ENCODE measurements at regions not wholly inside any gene's neighbourhood (a gene's known extent, or its start where the extent isn't known, plus 50 kb on each side); places are given as distances from the start of the nearest gene placed in this dataset.

DNA sequence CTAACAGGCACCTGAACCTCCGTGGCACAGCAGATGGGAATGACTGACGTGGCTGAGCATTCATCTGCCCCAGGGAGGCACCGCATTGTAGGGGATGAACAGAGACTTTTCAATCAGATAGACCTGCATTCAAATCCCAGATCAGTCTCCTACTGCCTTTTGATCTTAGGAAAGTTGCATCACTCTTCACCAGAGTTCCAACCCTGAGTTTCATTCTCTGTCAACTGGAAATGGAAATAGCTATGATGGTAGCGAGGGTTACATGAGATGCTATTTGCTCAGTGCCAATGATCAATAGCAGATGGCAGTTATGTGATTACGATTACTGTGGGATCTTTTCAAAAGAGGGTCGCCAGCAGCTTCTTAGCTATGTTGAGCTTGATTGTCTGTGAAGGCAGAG, 189.3 kb upstream of the RFC3 start:
- DNase-seq (ENCODE audit: low read depth), result no peak

DNA sequence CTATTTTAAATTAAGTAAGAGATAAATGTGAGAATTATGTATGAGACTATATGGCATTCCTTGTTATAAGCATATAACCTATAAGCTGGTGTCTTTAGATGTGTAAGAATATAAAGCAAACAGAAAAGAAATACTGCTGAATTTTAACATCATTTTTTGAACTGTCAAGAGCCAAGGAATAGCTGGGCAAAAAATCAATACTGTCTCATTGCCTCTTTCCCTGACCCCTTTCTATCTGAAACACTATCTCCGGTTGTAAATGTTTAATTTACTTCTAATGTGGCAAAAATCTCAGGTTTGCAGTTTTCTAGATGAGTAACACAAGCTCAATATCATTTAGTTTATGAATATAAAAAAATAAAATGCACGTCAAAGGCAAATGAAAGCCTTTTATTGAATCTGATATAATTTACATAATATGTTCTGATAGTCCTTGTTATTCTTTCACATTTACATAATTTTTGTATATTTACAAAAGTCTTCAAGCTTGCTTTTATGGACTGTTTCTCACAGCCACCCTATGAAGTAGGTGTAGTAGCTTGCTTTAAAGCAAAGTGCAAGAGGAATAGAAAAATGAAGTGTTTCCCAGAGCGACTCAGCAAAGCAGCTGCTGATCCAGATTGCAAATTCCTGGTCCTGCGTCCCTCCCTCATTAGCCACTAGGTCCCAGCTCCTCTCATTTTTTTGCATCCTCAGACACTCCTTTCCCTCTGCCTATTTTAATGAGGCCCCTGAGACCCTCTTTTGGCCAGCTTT, 188.2 kb upstream of the RFC3 start:
- DNase-seq (ENCODE audit: low read depth), result no peak

DNA sequence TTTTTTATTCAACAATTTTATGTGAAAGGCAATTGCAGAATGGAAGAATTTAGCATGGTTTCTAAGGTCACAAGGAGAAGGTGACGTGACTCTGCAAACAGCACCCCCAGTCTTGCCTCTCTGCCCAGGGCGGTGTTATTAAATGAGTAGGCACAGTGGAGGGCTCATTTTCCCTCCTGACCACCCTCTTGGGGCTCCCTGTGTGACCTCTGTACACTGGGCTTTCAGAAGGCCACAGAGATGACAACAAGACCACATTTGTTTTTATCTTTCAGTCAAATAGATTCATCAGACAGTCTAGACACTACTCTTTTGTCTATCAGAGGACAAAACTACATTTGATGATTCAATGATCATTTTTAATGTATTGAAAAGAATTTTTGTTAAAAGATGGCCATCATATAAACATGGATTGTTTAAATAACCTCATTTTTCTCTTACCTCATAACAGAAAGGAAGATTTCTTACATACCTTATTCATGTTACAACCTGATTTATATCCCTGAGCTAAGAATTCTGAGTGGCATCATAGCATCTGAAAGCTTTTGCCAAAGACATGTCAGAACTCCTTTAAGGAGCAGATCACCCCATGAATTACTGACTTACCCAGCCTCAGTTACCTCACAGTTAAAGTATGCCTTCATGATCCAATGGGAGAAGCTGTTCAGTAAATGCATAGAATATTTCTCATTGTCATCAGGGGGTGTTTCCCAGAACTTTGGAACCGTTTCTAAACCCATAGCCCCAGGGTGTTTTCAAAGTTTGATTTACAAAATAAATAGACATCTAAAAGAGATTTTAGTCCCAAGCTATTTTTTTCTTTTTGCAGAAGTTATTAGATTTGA, 184.0 kb upstream of the RFC3 start:
- DNase-seq (ENCODE audit: low read depth), result no peak

DNA sequence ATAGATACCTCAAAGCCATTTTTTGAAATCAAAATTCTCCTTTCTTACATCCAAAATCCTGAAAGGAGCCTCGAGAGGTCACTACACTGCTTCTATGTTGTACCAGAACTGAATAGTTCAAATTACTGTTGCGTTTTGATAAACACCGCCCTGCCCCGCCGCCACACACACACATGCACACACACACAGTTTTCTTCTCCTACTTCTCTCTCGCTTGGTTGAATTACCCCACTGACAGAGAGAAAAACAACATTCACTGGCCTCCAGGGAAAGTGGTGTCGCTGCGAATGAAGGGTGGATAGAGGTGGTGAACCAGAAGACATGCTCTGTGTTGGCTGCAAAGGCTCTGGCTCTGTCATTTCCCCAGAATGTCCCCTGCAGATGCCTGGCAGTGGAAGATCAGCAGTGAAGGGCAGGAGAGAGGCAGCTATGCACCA, 183.4 kb upstream of the RFC3 start:
- DNase-seq (ENCODE audit: low read depth), result no peak

DNA sequence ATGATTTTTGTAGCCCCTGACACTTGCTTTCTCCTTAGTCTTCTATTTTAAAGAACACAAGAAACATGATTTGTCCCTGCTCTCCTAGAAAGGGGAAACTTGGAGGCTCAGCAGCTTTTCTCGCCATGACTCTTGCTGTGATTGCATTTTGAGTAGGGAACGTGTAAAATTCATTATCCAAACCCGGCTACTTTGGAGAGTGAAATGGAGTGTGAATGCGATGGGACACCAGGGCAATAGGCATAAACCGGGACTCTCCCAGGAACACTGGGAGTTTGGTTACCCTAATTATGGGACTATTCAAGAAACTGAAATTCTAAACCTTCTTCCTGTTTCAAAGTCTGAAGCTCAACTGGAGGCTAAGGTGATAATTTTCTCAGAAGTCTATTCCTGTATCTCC, 181.7 kb upstream of the RFC3 start:
- no peak for DNase-seq (ENCODE audit: low read depth)

DNA sequence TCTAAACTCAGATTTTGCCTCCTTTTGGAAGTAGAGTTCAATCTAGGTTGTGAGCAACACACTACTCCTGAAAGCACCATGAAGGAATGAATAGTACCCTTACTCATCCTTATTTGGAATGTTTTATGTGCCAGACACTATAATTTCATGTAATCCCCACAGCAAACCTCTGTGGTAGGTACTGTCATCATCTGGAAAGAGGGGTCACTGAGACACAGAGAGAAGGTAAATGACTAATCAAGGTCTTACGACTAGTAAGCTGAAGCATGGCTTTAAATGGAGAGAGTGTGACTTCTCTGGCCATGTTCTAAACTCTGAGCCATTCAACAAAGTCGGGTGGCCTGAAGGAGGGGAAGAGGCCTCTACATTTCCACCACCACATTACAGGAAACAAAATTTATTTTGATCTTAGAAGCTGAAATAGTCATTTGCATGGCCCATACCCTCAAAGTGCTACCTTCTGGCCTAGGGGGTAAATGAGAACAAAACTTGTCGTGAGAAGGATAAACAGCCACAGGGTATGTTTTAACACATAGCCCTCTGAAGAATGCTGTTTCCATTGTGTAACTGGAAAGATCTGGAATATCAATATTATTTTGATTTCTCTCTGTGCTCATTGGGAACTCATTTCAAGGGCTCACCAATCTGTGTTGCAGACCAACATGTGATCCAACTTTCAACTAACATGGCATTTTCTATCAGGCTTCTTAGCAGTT, 180.8 kb upstream of the RFC3 start:
- no peak for DNase-seq (ENCODE audit: low read depth)

DNA sequence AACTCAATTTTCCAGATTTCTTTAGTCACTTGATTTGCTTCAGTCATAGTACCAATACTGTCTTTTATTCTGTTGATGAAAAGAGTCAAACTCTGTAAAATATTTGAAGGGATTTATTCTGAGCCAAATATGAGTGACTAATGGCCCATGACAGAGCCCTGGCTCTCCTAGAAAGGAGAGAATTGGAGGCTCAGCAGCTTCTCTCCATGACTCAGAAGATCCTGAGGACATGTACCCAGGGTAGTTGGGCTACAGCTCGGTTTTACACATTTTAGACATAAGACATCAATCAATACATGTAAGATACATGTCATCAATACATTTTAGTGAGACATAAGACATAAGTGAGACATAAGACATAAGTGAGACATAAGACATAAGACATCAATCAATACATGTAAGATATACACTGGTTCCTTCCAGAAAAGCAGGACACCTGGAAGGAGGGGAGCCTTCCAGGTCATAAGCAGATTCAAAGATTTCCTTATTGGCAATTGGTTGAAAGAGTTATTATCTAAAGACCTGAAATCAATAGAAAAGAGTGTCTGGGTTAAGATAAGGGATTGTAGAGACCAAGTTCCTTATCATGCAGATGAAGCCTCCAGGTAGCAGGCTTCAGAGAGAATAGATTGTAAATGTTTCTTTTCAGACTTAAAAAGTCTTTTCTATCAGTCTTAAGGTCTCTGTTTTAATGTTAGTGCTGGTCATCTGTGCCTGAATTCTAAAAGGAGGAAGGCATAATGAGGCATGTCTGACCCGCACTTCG, 179.8 kb upstream of the RFC3 start:
- no peak for DNase-seq (ENCODE audit: low read depth)

DNA sequence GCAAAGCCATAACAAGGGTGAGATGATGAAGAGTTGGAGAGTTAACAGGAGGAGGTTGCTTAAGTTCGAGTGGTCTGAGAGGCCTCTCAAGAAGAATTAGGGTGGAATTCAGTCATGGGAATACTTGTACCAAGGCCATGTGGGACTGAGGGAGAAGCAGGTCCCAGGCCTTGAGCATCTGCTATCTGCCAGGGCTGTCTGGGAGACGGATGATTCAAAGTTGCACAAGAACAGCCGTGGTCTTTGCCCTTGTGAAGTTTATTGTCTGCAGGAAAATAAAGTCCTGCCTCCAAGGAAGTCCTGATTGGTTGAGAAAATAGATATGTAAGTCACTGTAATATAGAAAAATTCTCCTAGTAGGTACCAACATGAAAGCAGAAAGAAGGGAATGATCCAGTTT, 178.8 kb upstream of the RFC3 start:
- no peak for DNase-seq (ENCODE audit: low read depth)

DNA sequence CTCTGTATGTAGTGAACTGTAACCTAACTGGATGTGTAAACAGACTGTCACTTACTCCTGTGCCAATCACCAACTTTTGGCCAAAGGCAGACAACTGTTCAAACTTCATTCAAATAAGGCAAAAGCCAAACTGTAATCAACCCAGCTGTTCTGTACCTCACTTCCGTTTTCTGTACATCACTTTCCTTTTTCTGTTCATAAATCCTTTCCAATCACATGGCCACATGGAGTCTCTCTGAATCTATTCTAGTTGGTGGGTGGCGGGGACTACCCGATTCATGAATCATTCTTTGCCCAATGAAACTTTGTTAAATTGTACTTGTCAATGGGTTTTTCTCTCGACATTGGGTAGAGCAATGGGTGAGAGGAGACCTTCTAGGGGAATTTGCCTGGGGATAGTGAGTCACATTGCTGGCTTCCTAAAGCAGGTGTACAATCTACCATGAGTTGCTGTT, 178.3 kb upstream of the RFC3 start:
- DNase-seq (ENCODE audit: low read depth), result peak; percentile 31

DNA sequence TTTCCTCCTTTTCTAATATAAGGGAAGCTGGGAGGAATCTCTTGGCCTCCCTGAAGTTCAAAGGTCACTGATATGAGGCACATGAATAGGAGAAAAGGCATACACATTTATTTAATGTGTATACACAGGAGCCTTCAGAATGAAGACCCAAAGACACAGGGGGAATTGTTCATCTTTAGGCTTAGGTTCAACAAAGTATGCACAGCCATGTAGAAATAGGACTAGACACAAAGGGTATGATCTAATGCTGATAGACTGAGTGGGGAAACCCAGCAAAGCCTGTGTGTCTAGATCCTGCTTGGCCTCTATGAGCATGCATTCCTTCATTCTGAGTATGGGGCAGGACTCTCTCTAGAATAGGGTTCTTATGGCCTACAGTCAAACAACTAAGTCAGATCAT, 177.1 kb upstream of the RFC3 start:
- DNase-seq (ENCODE audit: low read depth), result no peak

DNA sequence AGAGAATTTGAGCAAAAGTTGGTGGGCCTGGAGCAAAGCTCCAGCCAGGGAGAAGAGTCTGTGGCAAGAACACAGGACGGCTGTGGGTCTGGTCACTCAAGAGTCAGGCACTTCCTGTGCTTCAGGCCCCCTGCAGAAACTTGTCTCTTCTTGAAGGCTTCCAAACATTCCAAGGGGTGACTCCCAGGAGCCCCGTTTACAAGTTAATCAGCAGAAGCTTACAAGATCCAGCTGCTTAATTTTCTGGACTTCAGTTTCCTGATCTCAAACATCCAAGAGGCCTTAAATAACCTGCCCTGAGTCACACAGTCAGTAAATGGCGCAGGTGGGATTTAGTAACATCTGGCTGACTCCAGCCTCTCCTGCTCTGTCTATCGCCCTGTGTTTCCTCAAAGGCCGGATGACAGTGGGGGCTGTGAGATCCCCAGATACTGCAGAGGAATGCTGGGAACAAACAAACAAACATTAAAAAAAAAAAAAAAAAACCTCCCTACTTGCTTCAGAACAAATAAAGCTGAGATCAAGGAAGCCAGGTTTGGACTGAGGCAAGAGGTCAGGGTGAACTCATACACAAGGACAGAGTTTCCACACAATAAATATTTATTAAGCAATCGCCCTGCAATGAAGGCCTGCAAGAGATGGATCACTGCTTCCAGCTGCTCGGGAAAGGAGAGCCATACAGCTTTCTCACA, 175.4 kb upstream of the RFC3 start:
- DNase-seq (ENCODE audit: low read depth), result no peak

DNA sequence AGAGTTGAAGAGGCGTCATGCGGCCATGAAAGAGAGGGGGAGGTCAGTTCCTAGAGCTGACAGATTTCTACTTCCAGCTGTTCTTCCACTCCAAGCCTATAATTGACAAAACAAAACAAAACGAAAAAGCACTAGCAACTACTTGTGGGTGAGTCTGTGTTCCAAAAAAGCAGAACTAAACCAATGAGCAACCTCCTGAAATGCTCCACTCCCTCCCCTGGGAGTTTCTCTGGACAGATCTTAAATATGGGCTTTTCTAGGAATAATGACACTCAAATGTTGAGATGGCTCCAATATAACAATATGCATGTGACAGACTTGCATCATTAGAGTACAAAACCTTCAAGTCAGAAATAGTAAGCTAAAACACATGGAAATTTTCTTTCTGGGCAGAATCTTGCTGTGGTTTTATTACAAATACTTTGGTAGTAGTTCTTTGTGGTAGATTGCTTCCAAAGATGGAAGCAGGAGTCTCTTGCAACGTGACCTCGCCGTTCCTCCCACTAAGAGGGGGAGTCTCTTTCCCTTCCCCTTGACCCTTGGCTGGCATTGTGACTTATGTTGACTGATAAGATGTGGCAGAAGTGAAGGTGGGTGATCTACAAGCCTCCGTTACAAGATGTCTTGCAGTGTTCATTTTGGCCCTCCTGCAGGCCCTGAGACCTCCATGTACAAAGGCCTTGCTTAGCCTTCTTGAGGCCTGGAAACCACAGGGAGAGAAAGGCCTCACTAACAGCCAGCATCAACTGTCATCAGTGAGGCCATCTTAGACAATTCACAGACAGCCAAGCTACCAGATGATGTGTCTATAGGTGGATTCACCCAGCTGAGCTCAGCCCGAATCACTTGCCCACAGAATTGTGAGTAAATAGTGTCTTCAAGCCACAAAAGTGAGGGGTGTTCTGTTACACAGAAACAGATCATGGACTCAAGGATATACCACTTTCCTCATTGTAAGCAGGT, 173.1 kb upstream of the RFC3 start:
- no peak for DNase-seq (ENCODE audit: low read depth)

DNA sequence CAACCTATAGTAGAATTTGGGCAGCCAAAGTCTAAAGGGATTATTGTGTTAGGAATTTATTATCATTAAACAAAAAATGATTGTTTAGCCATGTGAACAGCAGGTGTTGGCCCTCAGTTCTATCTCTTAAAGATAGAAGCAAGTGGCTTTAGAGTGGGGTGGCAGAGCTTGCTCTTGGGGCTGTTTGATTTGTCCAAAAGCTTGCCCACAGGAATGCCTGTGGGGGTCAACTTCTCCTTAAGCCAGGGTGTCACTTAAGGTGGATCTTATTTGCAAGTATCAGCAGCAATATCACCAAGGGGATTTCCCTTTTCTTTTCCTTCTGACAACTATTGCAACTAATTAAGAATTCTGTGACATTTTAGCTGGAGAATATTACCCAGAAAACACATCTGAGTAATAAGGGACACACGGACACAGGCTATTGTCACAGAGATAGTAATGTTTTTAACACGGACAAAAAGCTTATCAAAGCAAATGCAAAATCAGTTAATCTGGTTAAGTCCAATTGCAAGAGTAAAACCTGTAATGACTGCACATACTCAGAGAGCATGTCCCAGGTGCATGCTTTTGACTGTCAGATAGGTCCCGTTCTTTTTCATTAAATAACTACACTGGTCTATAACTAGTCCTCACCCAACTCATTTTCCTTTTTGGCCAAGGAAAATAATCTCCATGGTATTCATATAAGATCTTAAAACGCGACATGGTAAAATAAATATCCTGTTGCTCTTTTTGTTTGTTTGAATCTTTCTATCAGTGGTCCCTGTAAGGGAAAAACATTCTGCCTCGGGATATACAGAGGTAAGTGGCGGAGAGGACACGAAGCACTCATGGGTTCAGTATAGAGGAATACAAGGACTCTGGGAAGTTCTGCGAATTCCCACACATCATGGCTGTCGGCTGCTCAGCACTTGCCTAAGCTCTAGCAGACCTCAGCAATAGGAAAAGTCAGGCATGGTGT, 172.1 kb upstream of the RFC3 start:
- no peak for DNase-seq (ENCODE audit: low read depth)

DNA sequence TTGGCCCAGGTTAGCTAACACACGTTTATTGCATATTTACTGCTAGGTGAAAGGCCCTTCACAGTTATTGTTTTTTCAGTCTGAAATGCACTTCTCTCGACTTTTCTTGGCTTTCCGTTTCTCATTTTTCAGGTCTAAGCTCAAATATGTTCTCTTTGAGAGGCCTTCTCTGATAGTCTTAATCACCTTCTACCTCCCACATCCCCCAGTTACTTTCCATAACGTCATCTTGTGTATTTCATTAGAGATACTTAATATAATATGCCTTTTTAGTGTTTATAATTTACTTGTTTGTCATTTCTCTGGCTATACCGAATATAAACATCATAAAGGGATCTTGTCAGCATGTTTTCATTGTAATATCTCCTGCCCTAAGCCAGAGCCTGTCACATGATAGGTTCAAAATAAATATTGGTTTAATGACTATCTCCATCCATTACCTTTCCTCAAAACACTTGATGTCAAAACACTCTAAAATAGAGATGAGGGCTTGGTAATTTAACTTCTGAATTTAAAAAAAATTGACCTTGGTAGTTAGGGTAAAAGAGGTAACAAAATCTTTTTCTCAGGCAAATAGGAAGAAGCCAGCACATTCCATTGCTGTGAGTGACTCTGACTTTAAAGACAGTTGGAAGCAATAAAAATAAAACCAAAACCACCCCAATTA, 168.6 kb upstream of the RFC3 start:
- DNase-seq (ENCODE audit: low read depth), result no peak

DNA sequence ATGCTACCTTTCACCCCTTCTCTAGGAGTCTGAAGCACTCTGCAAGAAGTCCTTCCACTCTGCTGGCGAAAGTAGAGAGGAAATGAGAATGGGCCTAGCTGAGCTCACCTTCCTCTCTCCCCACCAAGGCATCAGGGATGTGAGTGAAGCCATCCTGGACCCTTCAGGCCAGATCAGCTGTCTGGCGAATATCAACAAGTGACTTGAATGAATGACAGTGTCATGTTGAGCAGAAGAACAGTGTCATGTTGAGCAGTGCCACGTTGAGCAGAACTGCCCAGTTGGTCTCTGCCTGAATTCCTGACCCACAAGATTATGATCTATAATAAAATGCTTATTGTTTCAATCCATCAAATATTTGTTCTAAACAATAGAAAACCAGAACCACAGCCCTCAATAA, 166.2 kb upstream of the RFC3 start:
- DNase-seq (ENCODE audit: low read depth), result no peak

DNA sequence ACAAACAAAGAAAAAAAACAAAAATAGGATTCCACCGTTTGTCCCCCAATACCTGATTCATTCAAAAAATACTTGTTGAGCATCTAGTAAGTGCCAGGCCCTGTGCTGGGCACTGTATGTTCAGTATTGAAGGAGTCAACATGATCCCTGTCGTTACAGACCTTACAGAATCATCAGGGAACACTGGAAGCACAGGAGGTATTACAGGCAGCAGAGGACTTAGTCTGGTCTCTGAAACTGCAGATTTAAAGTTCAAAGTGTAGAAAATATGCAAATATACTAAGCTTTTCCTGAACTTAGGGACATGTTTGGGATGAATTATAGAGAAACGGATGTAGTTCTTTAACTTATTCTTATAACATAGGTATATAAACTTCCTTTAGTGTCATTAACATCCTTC, 160.7 kb upstream of the RFC3 start:
- no peak for DNase-seq (ENCODE audit: low read depth)

DNA sequence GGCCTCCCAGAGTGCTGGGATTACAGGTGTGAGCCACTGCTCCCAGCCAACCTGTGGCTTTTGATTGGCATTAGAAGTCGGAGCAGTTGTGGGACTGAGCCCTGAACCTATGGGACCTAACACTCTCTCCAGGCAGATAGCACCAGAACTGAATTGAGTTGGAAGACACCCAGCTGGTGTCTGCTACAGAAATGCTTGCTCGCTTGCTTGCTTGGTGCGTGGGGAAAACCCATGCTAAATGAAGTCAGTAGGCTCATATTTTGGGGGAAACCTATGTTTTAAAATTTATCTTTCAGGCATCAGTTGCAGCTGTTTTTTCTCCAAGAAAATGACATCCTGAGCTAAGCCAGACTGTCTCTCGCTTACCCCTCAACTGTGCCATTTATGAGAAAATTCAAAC, 158.5 kb upstream of the RFC3 start:
- DNase-seq (ENCODE audit: low read depth), result no peak

DNA sequence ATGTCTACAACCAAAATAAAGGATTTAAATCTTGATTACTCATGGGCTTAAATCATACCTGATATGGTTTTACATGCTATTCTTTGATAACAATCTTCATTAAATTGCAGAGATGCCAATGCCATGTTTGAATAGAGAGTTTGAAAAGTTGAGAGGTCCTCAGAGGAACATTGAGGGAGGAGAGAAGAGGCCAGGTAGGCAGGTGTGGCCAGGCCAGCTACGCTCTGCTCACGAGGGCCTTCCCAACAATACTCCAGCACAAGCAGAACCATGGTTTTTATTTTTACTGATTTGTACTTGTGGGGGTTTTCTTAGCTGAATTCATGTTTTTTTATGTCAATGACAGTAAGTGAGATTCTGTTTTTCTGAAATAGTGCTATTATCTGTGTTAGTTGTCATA, 158.1 kb upstream of the RFC3 start:
- no peak for DNase-seq (ENCODE audit: low read depth)

DNA sequence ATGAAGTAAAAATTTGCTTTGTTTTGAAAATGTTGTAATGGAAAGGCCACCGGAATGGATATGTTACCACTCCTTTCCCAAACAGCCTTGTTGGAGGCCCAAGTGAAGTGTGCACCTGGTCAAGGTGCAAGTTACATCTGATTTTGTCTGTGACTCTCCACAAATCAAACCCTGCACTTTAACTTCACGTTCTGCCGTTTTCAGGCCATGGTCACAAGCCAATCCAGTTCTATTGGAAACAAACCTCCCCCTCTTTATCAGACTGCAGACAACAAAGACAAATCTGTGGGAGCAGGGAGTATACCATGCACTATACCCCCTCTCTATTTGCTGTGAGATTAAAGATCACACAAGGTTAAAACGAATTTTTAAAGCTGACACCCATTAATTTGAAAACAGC, 155.6 kb upstream of the RFC3 start:
- no peak for DNase-seq (ENCODE audit: low read depth)

Measured in activated T-helper 9 cell treated with anti-CD3 and anti-CD28 coated beads, Interleukin-2, amount 50 U/mL, for 16 hours (primary cell).